Transverse colon (tissue), 4 donors: ENCODE measurements at regions not wholly inside any gene's neighbourhood (a gene's known extent, or its start where the extent isn't known, plus 50 kb on each side); places are given as distances from the start of the nearest gene placed in this dataset.

Experiments used
- POLR2AphosphoS5 ChIP-seq, 3 donors: sonication (generic); formaldehyde crosslinking; IDR thresholded peaks; one replicate each; pipeline ENCODE4 v1.6.1; 2016; ENCODE audit warnings: antibody characterized with exemption in 3 of 3
- TF ChIP-seq, protein P1 (sequence below), 5 experiments: fragments of 200-600 bp in 3 of 5; fragments of 450-650 bp in 2 of 5; sonication (generic) in 3 of 5; IDR thresholded peaks; 1 replicate in 2 of 5; 2 replicates in 3 of 5; pipeline ENCODE4 v1.5.1; 2016 to 2017; ENCODE audit warnings: antibody characterized with exemption in 5 of 5, inconsistent platforms in 3 of 5, mild to moderate bottlenecking in 2 of 5, moderate library complexity in 1 of 5

- TF ChIP-seq, protein P1, sequence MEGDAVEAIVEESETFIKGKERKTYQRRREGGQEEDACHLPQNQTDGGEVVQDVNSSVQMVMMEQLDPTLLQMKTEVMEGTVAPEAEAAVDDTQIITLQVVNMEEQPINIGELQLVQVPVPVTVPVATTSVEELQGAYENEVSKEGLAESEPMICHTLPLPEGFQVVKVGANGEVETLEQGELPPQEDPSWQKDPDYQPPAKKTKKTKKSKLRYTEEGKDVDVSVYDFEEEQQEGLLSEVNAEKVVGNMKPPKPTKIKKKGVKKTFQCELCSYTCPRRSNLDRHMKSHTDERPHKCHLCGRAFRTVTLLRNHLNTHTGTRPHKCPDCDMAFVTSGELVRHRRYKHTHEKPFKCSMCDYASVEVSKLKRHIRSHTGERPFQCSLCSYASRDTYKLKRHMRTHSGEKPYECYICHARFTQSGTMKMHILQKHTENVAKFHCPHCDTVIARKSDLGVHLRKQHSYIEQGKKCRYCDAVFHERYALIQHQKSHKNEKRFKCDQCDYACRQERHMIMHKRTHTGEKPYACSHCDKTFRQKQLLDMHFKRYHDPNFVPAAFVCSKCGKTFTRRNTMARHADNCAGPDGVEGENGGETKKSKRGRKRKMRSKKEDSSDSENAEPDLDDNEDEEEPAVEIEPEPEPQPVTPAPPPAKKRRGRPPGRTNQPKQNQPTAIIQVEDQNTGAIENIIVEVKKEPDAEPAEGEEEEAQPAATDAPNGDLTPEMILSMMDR (IDR thresholded peaks at IDR 0.05), result no peak
- no peak for TF ChIP-seq POLR2AphosphoS5 (IDR thresholded peaks at IDR 0.05)
Measured at GRCh38 chr10:10910634-10911033, 107.0 kb upstream of the CELF2 start.
